GM12892 (cell line): ENCODE measurements at regions not wholly inside any gene's neighbourhood (a gene's known extent, or its start where the extent isn't known, plus 50 kb on each side); places are given as distances from the start of the nearest gene placed in this dataset.

Source experiments
- POLR2A ChIP-seq: IDR thresholded peaks from 2 replicates; pipeline ENCODE4 v1.6.1; 2011; ENCODE audit warnings: low read depth, low read length, control low read depth
- POLR2AphosphoS5 ChIP-seq: IDR thresholded peaks from 2 replicates; pipeline ENCODE4 v1.6.1; 2011; ENCODE audit warnings: low read depth, low read length, control low read depth
- TAF1 ChIP-seq: IDR thresholded peaks from 2 replicates; pipeline ENCODE4 v1.6.1; 2011; ENCODE audit warnings: low read depth, mild to moderate bottlenecking, control low read depth, low read length, borderline replicate concordance

DNA sequence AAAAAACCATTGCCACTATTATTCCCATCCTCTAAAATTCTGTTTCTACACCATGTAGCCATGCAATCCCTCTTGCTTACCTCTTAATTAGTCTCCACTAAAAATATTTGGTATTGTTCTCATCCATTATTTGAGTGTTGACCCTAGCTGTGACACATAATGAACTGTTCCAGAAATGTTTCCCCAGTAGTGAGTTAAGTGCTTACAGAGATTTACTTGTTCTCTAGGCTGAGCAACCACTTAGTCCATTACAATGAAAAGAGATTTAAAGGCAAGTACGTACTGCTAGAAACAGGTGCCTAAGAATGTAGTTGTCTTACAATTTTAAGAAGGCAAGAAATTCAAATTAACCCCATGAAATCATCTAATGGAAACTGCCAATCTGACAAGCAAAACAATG lies 112.7 kb upstream of the PTPN13 start:
- TF ChIP-seq TAF1 (no peak), POLR2A (no peak), POLR2AphosphoS5 (no peak)
